GM12878 (cell line): ENCODE measurements at regions not wholly inside any gene's neighbourhood (a gene's known extent, or its start where the extent isn't known, plus 50 kb on each side); places are given as distances from the start of the nearest gene placed in this dataset.

Experiments used
- ATAC-seq: fragments of 200-7000 bp; cut with Tn5 transposase; 3 replicates; pipeline ENCODE4 v1.9.1; 2020; ENCODE audit warnings: mild to moderate bottlenecking, moderate library complexity
- BruUV-seq: library from RNA; stranded (reverse); fragments of 400-500 nt; replicated peaks from 2 replicates; lab custom pipeline; 2021; lab: Mats Ljungman, UMichigan
- CTCF ChIA-PET: fragments of 300-600 bp; sonication (Branson Sonifier 250); formaldehyde crosslinking; extraction: SDS; loops from one replicate; lab custom pipeline; 2021; ENCODE audit warnings: inconsistent platforms; lab: Yijun Ruan, JAX
- POLR2A ChIA-PET: fragments of 350-600 bp; formaldehyde crosslinking; extraction: SDS; loops from one replicate; lab custom pipeline; 2021; ENCODE audit warnings: inconsistent platforms; lab: Charles Lee
- RAD21 ChIA-PET: fragments of 300-600 bp; sonication (Branson Sonifier 250); formaldehyde crosslinking; loops from one replicate; lab custom pipeline; 2023; ENCODE audit warnings: antibody characterized with exemption; ENCODE audit not compliant: unreplicated experiment; lab: Charles Lee
- SMC1A ChIA-PET: fragments of 300-600 bp; sonication (Branson Sonifier 250); formaldehyde crosslinking; loops from one replicate; lab custom pipeline; 2023; ENCODE audit not compliant: unreplicated experiment, uncharacterized antibody; lab: Charles Lee
- DNase-seq: peaks from one replicate; pipeline ENCODE4 v3.0.0-alpha.2; 2011; ENCODE audit warnings: low read depth, low spot score
- FAIRE-seq: peaks from 3 replicates; lab custom pipeline; 2011; peaks lifted over from hg19 to GRCh38; lab: Jason Lieb, UNC
- H2AFZ ChIP-seq: 2 replicates; pipeline ENCODE4 v1.6.0; 2011; ENCODE audit warnings: low read depth, low read length, control low read depth; ENCODE audit not compliant: control insufficient read depth
- H3K27ac ChIP-seq: 2 replicates; pipeline ENCODE4 v1.5.1; 2011; ENCODE audit warnings: control low read depth; ENCODE audit not compliant: control insufficient read depth, insufficient read depth
- H3K27me3 ChIP-seq, 2 experiments: replicated peaks in 1 of 2; 2 replicates each; pipeline versions ENCODE4 v1.6.0 to v1.6.1; 2011; ENCODE audit warnings: low read length in 1 of 2; ENCODE audit not compliant: control insufficient read depth in 2 of 2, insufficient read depth in 2 of 2
- H3K36me3 ChIP-seq, 2 experiments: 2 replicates each; pipeline ENCODE4 v1.5.1; 2011; ENCODE audit warnings: low read length in 1 of 2; ENCODE audit not compliant: control insufficient read depth in 2 of 2, insufficient read depth in 2 of 2
- H3K4me1 ChIP-seq: 2 replicates; pipeline ENCODE4 v1.6.1; 2011; ENCODE audit warnings: mild to moderate bottlenecking, low read length, moderate library complexity, mixed read lengths; ENCODE audit not compliant: control insufficient read depth, insufficient read depth
- H3K4me2 ChIP-seq: 2 replicates; pipeline ENCODE4 v1.6.0; 2011; ENCODE audit warnings: control low read depth; ENCODE audit not compliant: control insufficient read depth, insufficient read depth
- H3K4me3 ChIP-seq: fragments of 200-600 bp; sonication (generic); 2 replicates; pipeline ENCODE4 v1.5.1; 2016
- H3K79me2 ChIP-seq: 2 replicates; pipeline ENCODE4 v1.6.0; 2011; ENCODE audit warnings: low read length; ENCODE audit not compliant: control insufficient read depth, insufficient read depth
- H3K9ac ChIP-seq: 2 replicates; pipeline ENCODE4 v1.8.0; 2011; ENCODE audit warnings: low read length, control low read depth, mixed read lengths; ENCODE audit not compliant: control insufficient read depth, insufficient read depth
- H3K9me3 ChIP-seq: replicated peaks from 3 replicates; pipeline ENCODE4 v1.5.1; 2011; ENCODE audit warnings: mild to moderate bottlenecking, low read length; ENCODE audit not compliant: control insufficient read depth, insufficient read depth
- H4K20me1 ChIP-seq: 2 replicates; pipeline ENCODE4 v1.6.0; 2011; ENCODE audit not compliant: control insufficient read depth, insufficient read depth
- ASH2L ChIP-seq: fragments of 300-600, 200-600 bp; sonication (generic); IDR thresholded peaks from 2 replicates; pipeline ENCODE4 v1.6.1; 2017; ENCODE audit warnings: low read depth, mild to moderate bottlenecking, borderline replicate concordance
- ATF3 ChIP-seq: IDR thresholded peaks from 2 replicates; pipeline ENCODE4 v1.6.1; 2011; ENCODE audit warnings: low read depth, mild to moderate bottlenecking, low read length, moderate library complexity, borderline replicate concordance; ENCODE audit errors: extremely low read depth
- BCL3 ChIP-seq: IDR thresholded peaks from 2 replicates; pipeline ENCODE4 v1.6.1; 2011; ENCODE audit warnings: borderline replicate concordance, low read depth, mild to moderate bottlenecking, moderate library complexity, low read length; ENCODE audit not compliant: insufficient read depth, poor library complexity, severe bottlenecking
- BHLHE40 ChIP-seq, 2 experiments: fragments of 450-650 bp in 1 of 2; IDR thresholded peaks; 2 replicates each; pipeline ENCODE4 v1.6.1; 2011 to 2017; ENCODE audit warnings: low read depth in 2 of 2, borderline replicate concordance in 1 of 2, improper control_type of control experiment in 1 of 2, low read length in 1 of 2, mild to moderate bottlenecking in 1 of 2
- FOS ChIP-seq: IDR thresholded peaks from 3 replicates; pipeline ENCODE4 v1.6.1; 2011; ENCODE audit warnings: borderline replicate concordance; ENCODE audit not compliant: insufficient read length; ENCODE audit errors: extremely low read depth
- HDAC2 ChIP-seq: fragments of 200-600 bp; sonication (generic); IDR thresholded peaks from 2 replicates; pipeline ENCODE4 v1.6.1; 2017
- JUND ChIP-seq: IDR thresholded peaks from 2 replicates; pipeline ENCODE4 v1.6.1; 2012; ENCODE audit warnings: low read depth, mild to moderate bottlenecking, low read length, improper control_type of control experiment, moderate library complexity
- LARP7 ChIP-seq: fragments of 450-650 bp; IDR thresholded peaks from 2 replicates; pipeline ENCODE4 v1.6.1; 2017; ENCODE audit warnings: mild to moderate bottlenecking
- MEF2B ChIP-seq: fragments of 450-650 bp; IDR thresholded peaks from 2 replicates; pipeline ENCODE4 v1.6.1; 2018; ENCODE audit warnings: mild to moderate bottlenecking, moderate library complexity; ENCODE audit not compliant: partially characterized antibody, poor library complexity, severe bottlenecking
- PAX8 ChIP-seq: fragments of 450-650 bp; IDR thresholded peaks from 2 replicates; pipeline ENCODE4 v1.6.1; 2017; ENCODE audit warnings: mild to moderate bottlenecking, moderate library complexity
- PBX3 ChIP-seq: IDR thresholded peaks from 2 replicates; pipeline ENCODE4 v1.6.1; 2011; ENCODE audit warnings: mild to moderate bottlenecking, low read depth, low read length, moderate library complexity; ENCODE audit not compliant: insufficient replicate concordance
- PKNOX1 ChIP-seq: fragments of 450-650 bp; IDR thresholded peaks from 2 replicates; pipeline ENCODE4 v1.6.1; 2016; ENCODE audit warnings: mild to moderate bottlenecking
- RAD51 ChIP-seq: fragments of 450-650 bp; IDR thresholded peaks from 2 replicates; pipeline ENCODE4 v1.6.1; 2016; ENCODE audit warnings: moderate library complexity, mild to moderate bottlenecking, inconsistent platforms
- RUNX3 ChIP-seq: IDR thresholded peaks from 2 replicates; pipeline ENCODE4 v1.6.1; 2012; ENCODE audit warnings: low read length, inconsistent platforms
- SIN3A ChIP-seq: IDR thresholded peaks from 2 replicates; pipeline ENCODE4 v1.6.1; 2012; ENCODE audit warnings: low read depth, low read length, improper control_type of control experiment
- ZNF592 ChIP-seq: fragments of 450-650 bp; IDR thresholded peaks from 2 replicates; pipeline ENCODE4 v1.6.1; 2017; ENCODE audit warnings: mild to moderate bottlenecking, moderate library complexity
- ZSCAN29 ChIP-seq: fragments of 450-650 bp; IDR thresholded peaks from 2 replicates; pipeline ENCODE4 v1.6.1; 2017; ENCODE audit warnings: mild to moderate bottlenecking, moderate library complexity
- WGBS: methylation state at CpG from one replicate; pipeline ENCODE4 v1.1.6; 2016; ENCODE audit warnings: low lambda C conversion rate; ENCODE audit not compliant: insufficient replicate concordance, insufficient coverage; ENCODE audit errors: missing lambda C conversion rate; 5-methylcytosine and 5-hydroxymethylcytosine counted together
- in situ Hi-C: fragments of 300-500 bp; cut with MboI; formaldehyde crosslinking; loops from 9 replicates; pipeline ENCODE4 v1.14.3; 2018; ENCODE audit warnings: mixed read lengths
- intact Hi-C: fragments of 100-400 bp; cut with micrococcal nuclease; formaldehyde crosslinking; loops from one replicate; pipeline ENCODE4 v1.14.2; 2022; ENCODE audit not compliant: unreplicated experiment

- POLR2A ChIA-PET: no interaction called here
- no peak for TF ChIP-seq LARP7
- peak; percentile 27; the same call in 1 of the 2 replicates for TF ChIP-seq RUNX3
- TF ChIP-seq MEF2B: peak; percentile 60
- peak; percentile 89 for TF ChIP-seq PKNOX1
- no peak for TF ChIP-seq ZSCAN29
- TF ChIP-seq RAD51: peak; percentile 54
- TF ChIP-seq PBX3: peak; percentile 48
- no peak for TF ChIP-seq ATF3
- TF ChIP-seq BHLHE40 (IDR thresholded peaks at IDR 0.05; ENCODE audit: borderline replicate concordance in 1 of 2, low read depth in 2 of 2, low read length in 1 of 2): peak in 1 of 2 experiments; percentile 39; a peak in 1 of 4 replicates
- TF ChIP-seq ASH2L: no peak
- TF ChIP-seq HDAC2: no peak
- TF ChIP-seq SIN3A: no peak
- no peak for TF ChIP-seq FOS
- TF ChIP-seq BCL3: peak; percentile 11
- no peak for TF ChIP-seq JUND
- TF ChIP-seq ZNF592: no peak
- no peak for TF ChIP-seq PAX8
These were observed 409.3 kb upstream of the NWD2 start for GRCh38 chr4:36835246-36835645.

More at GRCh38 chr4:36835246-36835645, 409.3 kb upstream of the NWD2 start:
- H3K4me3 ChIP-seq: no peak overlapping the region
- no peak overlapping the region for H2AFZ ChIP-seq
- ChIA-PET CTCF (interaction anchor here (0.7 kb wide), 1 partner anchor 49 kb away, joined by 3 read pairs; no protein-coding TSS in a partner anchor), RAD21 (interaction anchor here (0.6 kb wide), 1 partner anchor 512 kb away, joined by 3 read pairs; no protein-coding TSS in a partner anchor), SMC1A (interaction anchor here (0.8 to 1.0 kb wide), 2 partner anchors 12 to 68 kb away, joined by 3 read pairs; no protein-coding TSS in a partner anchor)
- 0% methylated on average over 4 of the region's 4 CpGs for WGBS
- intact Hi-C loops (no loop called here), in situ Hi-C loops (no loop called here)
- no peak overlapping the region for H3K27ac ChIP-seq
- H3K9ac ChIP-seq: no peak overlapping the region
- H3K4me2 ChIP-seq: no peak overlapping the region
- no peaks in the 10 kb centered on the region for H3K27me3 ChIP-seq
- no peak for DNase-seq
- H3K79me2 ChIP-seq: no peaks in the 10 kb centered on the region
- no peak for FAIRE-seq
- no peaks in the 10 kb centered on the region for H3K4me1 ChIP-seq
- ATAC-seq: peak; percentile 89
- H4K20me1 ChIP-seq: no peaks in the 10 kb centered on the region
- H3K36me3 ChIP-seq: no peaks in the 10 kb centered on the region
- no peaks in the 10 kb centered on the region for H3K9me3 ChIP-seq
- no TSS peak for BruUV-seq
